GM23338 (cell line): ENCODE measurements at regions not wholly inside any gene's neighbourhood (a gene's known extent, or its start where the extent isn't known, plus 50 kb on each side); places are given as distances from the start of the nearest gene placed in this dataset.

Experiments
- CREB1 ChIP-seq: fragments of 250-450 bp; sonication (Bioruptor Pico); IDR thresholded peaks from 2 replicates; pipeline ENCODE4 v1.5.0; 2020; ENCODE audit warnings: low read depth, mild to moderate bottlenecking, moderate library complexity
- EZH2 ChIP-seq: fragments of 200-600 bp; sonication (generic); IDR thresholded peaks from one replicate; pipeline ENCODE4 v1.8.0; 2017; ENCODE audit warnings: antibody characterized with exemption, mild to moderate bottlenecking, low read depth; ENCODE audit not compliant: unreplicated experiment
- EZH2phosphoT487 ChIP-seq: fragments of 200-600 bp; sonication (generic); IDR thresholded peaks from one replicate; pipeline ENCODE4 v1.8.1; 2018; ENCODE audit warnings: antibody characterized with exemption; ENCODE audit not compliant: unreplicated experiment
- JUNB ChIP-seq: IDR thresholded peaks from one replicate; pipeline ENCODE4 v1.6.1; 2016; ENCODE audit warnings: antibody characterized with exemption; ENCODE audit not compliant: unreplicated experiment
- POLR2AphosphoS5 ChIP-seq: IDR thresholded peaks from 2 replicates; pipeline ENCODE4 v1.6.1; 2016; ENCODE audit warnings: antibody characterized with exemption, low read depth
- STAT1 ChIP-seq: IDR thresholded peaks from one replicate; pipeline ENCODE4 v1.6.1; 2016; ENCODE audit warnings: antibody characterized with exemption; ENCODE audit not compliant: unreplicated experiment
- ZNF114 ChIP-seq: fragments of 250-450 bp; sonication (Bioruptor Pico); IDR thresholded peaks from 2 replicates; pipeline ENCODE4 v1.5.0; 2020; ENCODE audit warnings: mild to moderate bottlenecking, moderate library complexity
- ZNF331 ChIP-seq: fragments of 250-450 bp; sonication (Bioruptor Pico); IDR thresholded peaks from 2 replicates; pipeline ENCODE4 v1.5.0; 2020; ENCODE audit warnings: low read depth, mild to moderate bottlenecking, moderate library complexity
- TF ChIP-seq, protein P1 (sequence below), 2 experiments: fragments of 200-600 bp in 1 of 2; sonication (generic) in 1 of 2; conservative IDR thresholded peaks; 2 replicates each; pipeline versions ENCODE4 v1.5.1 to v1.6.1; 2016 to 2017; ENCODE audit warnings: antibody characterized with exemption in 2 of 2, low read depth in 2 of 2, mild to moderate bottlenecking in 2 of 2, moderate library complexity in 1 of 2
- TF ChIP-seq, protein P2 (sequence below): IDR thresholded peaks from one replicate; pipeline ENCODE4 v1.6.1; 2018; ENCODE audit warnings: antibody characterized with exemption; ENCODE audit not compliant: unreplicated experiment
- TF ChIP-seq, protein P3 (sequence below): fragments of 250-450 bp; sonication (Bioruptor Pico); IDR thresholded peaks from 2 replicates; pipeline ENCODE4 v1.5.0; 2020; ENCODE audit warnings: mild to moderate bottlenecking, moderate library complexity

DNA sequence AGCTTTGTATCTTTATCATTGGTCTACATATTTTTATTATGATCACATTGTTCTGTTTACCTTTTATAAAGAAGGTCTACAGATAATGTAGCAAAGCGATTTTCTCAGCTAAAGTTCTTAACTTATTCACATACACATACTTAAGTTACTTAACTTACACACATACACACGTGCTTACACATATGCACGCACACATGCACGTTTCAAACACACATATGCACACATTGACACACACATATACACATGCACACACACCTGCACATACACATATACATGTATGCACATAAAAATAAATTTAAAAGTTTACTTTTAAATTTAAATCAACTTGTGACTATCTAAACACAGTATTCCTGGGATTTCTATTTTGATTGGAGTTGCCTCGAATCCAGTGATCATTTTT is 1204.5 kb upstream of the SLC39A10 start:
- TF ChIP-seq, protein P1, sequence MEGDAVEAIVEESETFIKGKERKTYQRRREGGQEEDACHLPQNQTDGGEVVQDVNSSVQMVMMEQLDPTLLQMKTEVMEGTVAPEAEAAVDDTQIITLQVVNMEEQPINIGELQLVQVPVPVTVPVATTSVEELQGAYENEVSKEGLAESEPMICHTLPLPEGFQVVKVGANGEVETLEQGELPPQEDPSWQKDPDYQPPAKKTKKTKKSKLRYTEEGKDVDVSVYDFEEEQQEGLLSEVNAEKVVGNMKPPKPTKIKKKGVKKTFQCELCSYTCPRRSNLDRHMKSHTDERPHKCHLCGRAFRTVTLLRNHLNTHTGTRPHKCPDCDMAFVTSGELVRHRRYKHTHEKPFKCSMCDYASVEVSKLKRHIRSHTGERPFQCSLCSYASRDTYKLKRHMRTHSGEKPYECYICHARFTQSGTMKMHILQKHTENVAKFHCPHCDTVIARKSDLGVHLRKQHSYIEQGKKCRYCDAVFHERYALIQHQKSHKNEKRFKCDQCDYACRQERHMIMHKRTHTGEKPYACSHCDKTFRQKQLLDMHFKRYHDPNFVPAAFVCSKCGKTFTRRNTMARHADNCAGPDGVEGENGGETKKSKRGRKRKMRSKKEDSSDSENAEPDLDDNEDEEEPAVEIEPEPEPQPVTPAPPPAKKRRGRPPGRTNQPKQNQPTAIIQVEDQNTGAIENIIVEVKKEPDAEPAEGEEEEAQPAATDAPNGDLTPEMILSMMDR (conservative IDR thresholded peaks at IDR 0.05; ENCODE audit: low read depth in 2 of 2) = no peak
- TF ChIP-seq, protein P2, sequence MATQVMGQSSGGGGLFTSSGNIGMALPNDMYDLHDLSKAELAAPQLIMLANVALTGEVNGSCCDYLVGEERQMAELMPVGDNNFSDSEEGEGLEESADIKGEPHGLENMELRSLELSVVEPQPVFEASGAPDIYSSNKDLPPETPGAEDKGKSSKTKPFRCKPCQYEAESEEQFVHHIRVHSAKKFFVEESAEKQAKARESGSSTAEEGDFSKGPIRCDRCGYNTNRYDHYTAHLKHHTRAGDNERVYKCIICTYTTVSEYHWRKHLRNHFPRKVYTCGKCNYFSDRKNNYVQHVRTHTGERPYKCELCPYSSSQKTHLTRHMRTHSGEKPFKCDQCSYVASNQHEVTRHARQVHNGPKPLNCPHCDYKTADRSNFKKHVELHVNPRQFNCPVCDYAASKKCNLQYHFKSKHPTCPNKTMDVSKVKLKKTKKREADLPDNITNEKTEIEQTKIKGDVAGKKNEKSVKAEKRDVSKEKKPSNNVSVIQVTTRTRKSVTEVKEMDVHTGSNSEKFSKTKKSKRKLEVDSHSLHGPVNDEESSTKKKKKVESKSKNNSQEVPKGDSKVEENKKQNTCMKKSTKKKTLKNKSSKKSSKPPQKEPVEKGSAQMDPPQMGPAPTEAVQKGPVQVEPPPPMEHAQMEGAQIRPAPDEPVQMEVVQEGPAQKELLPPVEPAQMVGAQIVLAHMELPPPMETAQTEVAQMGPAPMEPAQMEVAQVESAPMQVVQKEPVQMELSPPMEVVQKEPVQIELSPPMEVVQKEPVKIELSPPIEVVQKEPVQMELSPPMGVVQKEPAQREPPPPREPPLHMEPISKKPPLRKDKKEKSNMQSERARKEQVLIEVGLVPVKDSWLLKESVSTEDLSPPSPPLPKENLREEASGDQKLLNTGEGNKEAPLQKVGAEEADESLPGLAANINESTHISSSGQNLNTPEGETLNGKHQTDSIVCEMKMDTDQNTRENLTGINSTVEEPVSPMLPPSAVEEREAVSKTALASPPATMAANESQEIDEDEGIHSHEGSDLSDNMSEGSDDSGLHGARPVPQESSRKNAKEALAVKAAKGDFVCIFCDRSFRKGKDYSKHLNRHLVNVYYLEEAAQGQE = no peak
- TF ChIP-seq EZH2 (no peak), ZNF114 (CRISPR knock-in tag) (no peak), POLR2AphosphoS5 (no peak), EZH2phosphoT487 (no peak), STAT1 (no peak), JUNB (no peak), CREB1 (no peak), ZNF331 (CRISPR knock-in tag) (no peak)
- TF ChIP-seq, protein P3, sequence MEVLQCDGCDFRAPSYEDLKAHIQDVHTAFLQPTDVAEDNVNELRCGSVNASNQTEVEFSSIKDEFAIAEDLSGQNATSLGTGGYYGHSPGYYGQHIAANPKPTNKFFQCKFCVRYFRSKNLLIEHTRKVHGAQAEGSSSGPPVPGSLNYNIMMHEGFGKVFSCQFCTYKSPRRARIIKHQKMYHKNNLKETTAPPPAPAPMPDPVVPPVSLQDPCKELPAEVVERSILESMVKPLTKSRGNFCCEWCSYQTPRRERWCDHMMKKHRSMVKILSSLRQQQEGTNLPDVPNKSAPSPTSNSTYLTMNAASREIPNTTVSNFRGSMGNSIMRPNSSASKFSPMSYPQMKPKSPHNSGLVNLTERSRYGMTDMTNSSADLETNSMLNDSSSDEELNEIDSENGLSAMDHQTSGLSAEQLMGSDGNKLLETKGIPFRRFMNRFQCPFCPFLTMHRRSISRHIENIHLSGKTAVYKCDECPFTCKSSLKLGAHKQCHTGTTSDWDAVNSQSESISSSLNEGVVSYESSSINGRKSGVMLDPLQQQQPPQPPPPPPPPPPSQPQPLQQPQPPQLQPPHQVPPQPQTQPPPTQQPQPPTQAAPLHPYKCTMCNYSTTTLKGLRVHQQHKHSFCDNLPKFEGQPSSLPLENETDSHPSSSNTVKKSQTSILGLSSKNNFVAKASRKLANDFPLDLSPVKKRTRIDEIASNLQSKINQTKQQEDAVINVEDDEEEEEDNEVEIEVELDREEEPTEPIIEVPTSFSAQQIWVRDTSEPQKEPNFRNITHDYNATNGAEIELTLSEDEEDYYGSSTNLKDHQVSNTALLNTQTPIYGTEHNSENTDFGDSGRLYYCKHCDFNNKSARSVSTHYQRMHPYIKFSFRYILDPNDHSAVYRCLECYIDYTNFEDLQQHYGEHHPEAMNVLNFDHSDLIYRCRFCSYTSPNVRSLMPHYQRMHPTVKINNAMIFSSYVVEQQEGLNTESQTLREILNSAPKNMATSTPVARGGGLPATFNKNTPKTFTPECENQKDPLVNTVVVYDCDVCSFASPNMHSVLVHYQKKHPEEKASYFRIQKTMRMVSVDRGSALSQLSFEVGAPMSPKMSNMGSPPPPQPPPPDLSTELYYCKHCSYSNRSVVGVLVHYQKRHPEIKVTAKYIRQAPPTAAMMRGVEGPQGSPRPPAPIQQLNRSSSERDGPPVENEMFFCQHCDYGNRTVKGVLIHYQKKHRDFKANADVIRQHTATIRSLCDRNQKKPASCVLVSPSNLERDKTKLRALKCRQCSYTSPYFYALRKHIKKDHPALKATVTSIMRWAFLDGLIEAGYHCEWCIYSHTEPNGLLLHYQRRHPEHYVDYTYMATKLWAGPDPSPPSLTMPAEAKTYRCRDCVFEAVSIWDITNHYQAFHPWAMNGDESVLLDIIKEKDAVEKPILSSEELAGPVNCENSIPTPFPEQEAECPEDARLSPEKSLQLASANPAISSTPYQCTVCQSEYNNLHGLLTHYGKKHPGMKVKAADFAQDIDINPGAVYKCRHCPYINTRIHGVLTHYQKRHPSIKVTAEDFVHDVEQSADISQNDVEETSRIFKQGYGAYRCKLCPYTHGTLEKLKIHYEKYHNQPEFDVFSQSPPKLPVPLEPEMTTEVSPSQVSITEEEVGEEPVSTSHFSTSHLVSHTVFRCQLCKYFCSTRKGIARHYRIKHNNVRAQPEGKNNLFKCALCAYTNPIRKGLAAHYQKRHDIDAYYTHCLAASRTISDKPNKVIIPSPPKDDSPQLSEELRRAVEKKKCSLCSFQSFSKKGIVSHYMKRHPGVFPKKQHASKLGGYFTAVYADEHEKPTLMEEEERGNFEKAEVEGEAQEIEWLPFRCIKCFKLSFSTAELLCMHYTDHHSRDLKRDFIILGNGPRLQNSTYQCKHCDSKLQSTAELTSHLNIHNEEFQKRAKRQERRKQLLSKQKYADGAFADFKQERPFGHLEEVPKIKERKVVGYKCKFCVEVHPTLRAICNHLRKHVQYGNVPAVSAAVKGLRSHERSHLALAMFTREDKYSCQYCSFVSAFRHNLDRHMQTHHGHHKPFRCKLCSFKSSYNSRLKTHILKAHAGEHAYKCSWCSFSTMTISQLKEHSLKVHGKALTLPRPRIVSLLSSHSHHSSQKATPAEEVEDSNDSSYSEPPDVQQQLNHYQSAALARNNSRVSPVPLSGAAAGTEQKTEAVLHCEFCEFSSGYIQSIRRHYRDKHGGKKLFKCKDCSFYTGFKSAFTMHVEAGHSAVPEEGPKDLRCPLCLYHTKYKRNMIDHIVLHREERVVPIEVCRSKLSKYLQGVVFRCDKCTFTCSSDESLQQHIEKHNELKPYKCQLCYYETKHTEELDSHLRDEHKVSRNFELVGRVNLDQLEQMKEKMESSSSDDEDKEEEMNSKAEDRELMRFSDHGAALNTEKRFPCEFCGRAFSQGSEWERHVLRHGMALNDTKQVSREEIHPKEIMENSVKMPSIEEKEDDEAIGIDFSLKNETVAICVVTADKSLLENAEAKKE (CRISPR knock-in tag) = no peak
